ENCODE measurements at regions not wholly inside any gene's neighbourhood (a gene's known extent, or its start where the extent isn't known, plus 50 kb on each side); places are given as distances from the start of the nearest gene placed in this dataset.

GRCh38 chr7:138309186-138309585, 150.9 kb upstream of the TRIM24 start:
- no peak for DNase-seq (ENCODE audit: low read depth)
- TF ChIP-seq CTCF (IDR thresholded peaks at IDR 0.05; ENCODE audit: insufficient read depth, low read length, severe bottlenecking), result no peak
- FAIRE-seq, result no peak

GRCh38 chr7:138313829-138314178, 146.3 kb upstream of the TRIM24 start:
- FAIRE-seq (no peak), DNase-seq (ENCODE audit: low read depth) (no peak)
- TF ChIP-seq CTCF (IDR thresholded peaks at IDR 0.05; ENCODE audit: insufficient read depth, low read length, severe bottlenecking), result no peak
- Histone ChIP-seq H3K36me3 (ENCODE audit: control insufficient read depth, insufficient read depth, low read length) (no peaks in the 10 kb centered on the region), H3K4me3 (ENCODE audit: low read depth, low read length) (no peak overlapping the region), H3K27me3 (ENCODE audit: control insufficient read depth, insufficient read depth, low read length) (no peaks in the 10 kb centered on the region)

More at GRCh38 chr7:138309186-138309585, 150.9 kb upstream of the TRIM24 start:
- no peaks in the 10 kb centered on the region for H3K27me3 ChIP-seq (ENCODE audit: control insufficient read depth, insufficient read depth, low read length)
- no peak overlapping the region for H3K4me3 ChIP-seq (ENCODE audit: low read depth, low read length)
- H3K36me3 ChIP-seq (ENCODE audit: control insufficient read depth, insufficient read depth, low read length), result no peaks in the 10 kb centered on the region

- no peak for TF ChIP-seq CTCF (IDR thresholded peaks at IDR 0.05; ENCODE audit: insufficient read depth, low read length, severe bottlenecking)
- FAIRE-seq (no peak), DNase-seq (ENCODE audit: low read depth) (no peak)
- Histone ChIP-seq H3K4me3 (ENCODE audit: low read depth, low read length) (no peak overlapping the region), H3K27me3 (ENCODE audit: control insufficient read depth, insufficient read depth, low read length) (no peaks in the 10 kb centered on the region), H3K36me3 (ENCODE audit: control insufficient read depth, insufficient read depth, low read length) (no peaks in the 10 kb centered on the region)
These were observed 143.5 kb upstream of the TRIM24 start for GRCh38 chr7:138316421-138317043.

- TF ChIP-seq CTCF (IDR thresholded peaks at IDR 0.05; ENCODE audit: insufficient read depth, low read length, severe bottlenecking), result no peak
- Histone ChIP-seq H3K36me3 (ENCODE audit: control insufficient read depth, insufficient read depth, low read length) (no peaks in the 10 kb centered on the region), H3K4me3 (ENCODE audit: low read depth, low read length) (no peak overlapping the region), H3K27me3 (ENCODE audit: control insufficient read depth, insufficient read depth, low read length) (no peaks in the 10 kb centered on the region)
- DNase-seq (ENCODE audit: low read depth) (no peak), FAIRE-seq (no peak)
These were observed 142.9 kb upstream of the TRIM24 start for GRCh38 chr7:138317044-138317596.

- H3K36me3 ChIP-seq (ENCODE audit: control insufficient read depth, insufficient read depth, low read length), result no peaks in the 10 kb centered on the region
- no peak for TF ChIP-seq CTCF (IDR thresholded peaks at IDR 0.05; ENCODE audit: insufficient read depth, low read length, severe bottlenecking)
- no peak for FAIRE-seq
- DNase-seq (ENCODE audit: low read depth), result no peak
- no peak overlapping the region for H3K4me3 ChIP-seq (ENCODE audit: low read depth, low read length)
- no peaks in the 10 kb centered on the region for H3K27me3 ChIP-seq (ENCODE audit: control insufficient read depth, insufficient read depth, low read length)
These were observed 135.1 kb upstream of the TRIM24 start for GRCh38 chr7:138324941-138325340.

- no peak for TF ChIP-seq CTCF (IDR thresholded peaks at IDR 0.05; ENCODE audit: insufficient read depth, low read length, severe bottlenecking)
- Histone ChIP-seq H3K4me3 (ENCODE audit: low read depth, low read length) (no peak overlapping the region), H3K27me3 (ENCODE audit: control insufficient read depth, insufficient read depth, low read length) (no peaks in the 10 kb centered on the region), H3K36me3 (ENCODE audit: control insufficient read depth, insufficient read depth, low read length) (no peaks in the 10 kb centered on the region)
- DNase-seq (ENCODE audit: low read depth) (no peak), FAIRE-seq (no peak)
These were observed 134.6 kb upstream of the TRIM24 start for GRCh38 chr7:138325434-138325833.
